ENCODE measurements at regions not wholly inside any gene's neighbourhood (a gene's known extent, or its start where the extent isn't known, plus 50 kb on each side); places are given as distances from the start of the nearest gene placed in this dataset.

DNA sequence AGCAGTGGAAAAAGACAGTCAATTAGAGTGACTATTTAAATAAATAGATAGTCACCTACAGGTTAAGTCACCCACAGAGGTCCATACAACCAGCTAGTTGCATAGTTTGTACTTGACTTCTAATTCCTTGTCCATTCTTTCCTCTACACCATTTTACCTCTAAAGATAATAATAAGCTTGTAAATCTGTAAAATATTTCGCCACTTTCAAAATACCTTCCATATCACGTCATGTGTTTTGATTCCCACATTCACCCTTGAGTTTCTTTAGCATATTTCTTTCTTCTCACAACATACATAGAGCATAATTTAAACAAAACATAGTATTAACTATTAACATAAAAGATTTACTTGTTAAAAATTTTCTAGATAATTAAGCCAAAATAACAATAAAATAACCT is 689.6 kb downstream of the MECOM start:
- TF ChIP-seq, protein P1, sequence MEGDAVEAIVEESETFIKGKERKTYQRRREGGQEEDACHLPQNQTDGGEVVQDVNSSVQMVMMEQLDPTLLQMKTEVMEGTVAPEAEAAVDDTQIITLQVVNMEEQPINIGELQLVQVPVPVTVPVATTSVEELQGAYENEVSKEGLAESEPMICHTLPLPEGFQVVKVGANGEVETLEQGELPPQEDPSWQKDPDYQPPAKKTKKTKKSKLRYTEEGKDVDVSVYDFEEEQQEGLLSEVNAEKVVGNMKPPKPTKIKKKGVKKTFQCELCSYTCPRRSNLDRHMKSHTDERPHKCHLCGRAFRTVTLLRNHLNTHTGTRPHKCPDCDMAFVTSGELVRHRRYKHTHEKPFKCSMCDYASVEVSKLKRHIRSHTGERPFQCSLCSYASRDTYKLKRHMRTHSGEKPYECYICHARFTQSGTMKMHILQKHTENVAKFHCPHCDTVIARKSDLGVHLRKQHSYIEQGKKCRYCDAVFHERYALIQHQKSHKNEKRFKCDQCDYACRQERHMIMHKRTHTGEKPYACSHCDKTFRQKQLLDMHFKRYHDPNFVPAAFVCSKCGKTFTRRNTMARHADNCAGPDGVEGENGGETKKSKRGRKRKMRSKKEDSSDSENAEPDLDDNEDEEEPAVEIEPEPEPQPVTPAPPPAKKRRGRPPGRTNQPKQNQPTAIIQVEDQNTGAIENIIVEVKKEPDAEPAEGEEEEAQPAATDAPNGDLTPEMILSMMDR (IDR thresholded peaks at IDR 0.05): no peak
- no peak for TF ChIP-seq POLR2A (IDR thresholded peaks at IDR 0.05)

Measured in ovary (tissue), 3 donors.